ENCODE measurements at regions not wholly inside any gene's neighbourhood (a gene's known extent, or its start where the extent isn't known, plus 50 kb on each side); places are given as distances from the start of the nearest gene placed in this dataset.

- Histone ChIP-seq H3K27ac (ENCODE audit: insufficient read depth, low read depth, low read length) (no peak overlapping the region), H4K20me1 (replicated peaks; ENCODE audit: control insufficient read depth, extremely low read depth, insufficient read depth, low read length) (no peaks in the 10 kb centered on the region), H3K9me1 (replicated peaks; ENCODE audit: control insufficient read depth, extremely low read depth, insufficient read depth, low read length) (no peaks in the 10 kb centered on the region), H3K4me1 (ENCODE audit: control insufficient read depth, extremely low read depth, insufficient read depth, low read length) (no peaks in the 10 kb centered on the region), H3K9me3 (replicated peaks; ENCODE audit: control insufficient read depth, insufficient read depth, low read length) (no peaks in the 10 kb centered on the region), H3K4me3 (replicated peaks in 1 of 3; ENCODE audit: insufficient read depth in 1 of 3, low read depth in 1 of 3, low read length in 3 of 3) (no peak overlapping the region), H3K4me2 (ENCODE audit: insufficient read depth, low read length) (no peak overlapping the region), H2AFZ (ENCODE audit: low read depth, low read length) (no peak overlapping the region), H3K36me3 (ENCODE audit: control insufficient read depth in 2 of 2, extremely low read depth in 1 of 2, insufficient read depth in 2 of 2, low read length in 2 of 2) (no peaks in the 10 kb centered on the region), H3K79me2 (ENCODE audit: control insufficient read depth, insufficient read depth, low read length) (no peaks in the 10 kb centered on the region), H3K27me3 (ENCODE audit: control insufficient read depth in 2 of 2, insufficient read depth in 2 of 2, low read length in 2 of 2) (no peaks in the 10 kb centered on the region), H3K9ac (replicated peaks; ENCODE audit: extremely low read depth, insufficient read depth, low read length) (no peak overlapping the region)
- dilution Hi-C loops (cut with MboI; ENCODE audit: extremely low pct_ligation_motif_present, low sequenced_read_pairs), result no loop called here
- intact Hi-C loops (cut with micrococcal nuclease), result no loop called here
- no peak for FAIRE-seq
- no TSS peak for BruUV-seq (replicated peaks)
- CTCF ChIA-PET, result no interaction called here
- DNase-seq (ENCODE audit: low read depth, low spot score), result no peak
- POLR2A ChIA-PET, result no interaction called here
- TF ChIP-seq FOS (IDR thresholded peaks at IDR 0.05; ENCODE audit: borderline replicate concordance, insufficient read depth, low read length) (no peak), POLR2A (IDR thresholded peaks at IDR 0.05; ENCODE audit: low read depth, low read length) (no peak), MYC (IDR thresholded peaks at IDR 0.05; ENCODE audit: low read depth, low read length) (no peak), POLR2AphosphoS5 (IDR thresholded peaks at IDR 0.05; ENCODE audit: insufficient read depth, low read depth, low read length) (no peak), GATA2 (IDR thresholded peaks at IDR 0.05; ENCODE audit: insufficient read depth, insufficient read length, low read depth, low read length) (no peak), EZH2 (IDR thresholded peaks at IDR 0.05; ENCODE audit: borderline replicate concordance, low read depth, low read length, severe bottlenecking) (no peak), JUN (IDR thresholded peaks at IDR 0.05; ENCODE audit: borderline replicate concordance, insufficient read depth, insufficient read length, low read depth) (no peak)
- TF ChIP-seq, protein P1, sequence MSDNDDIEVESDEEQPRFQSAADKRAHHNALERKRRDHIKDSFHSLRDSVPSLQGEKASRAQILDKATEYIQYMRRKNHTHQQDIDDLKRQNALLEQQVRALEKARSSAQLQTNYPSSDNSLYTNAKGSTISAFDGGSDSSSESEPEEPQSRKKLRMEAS (IDR thresholded peaks at IDR 0.05; ENCODE audit: insufficient read depth, insufficient read length), result no peak
- TF ChIP-seq, protein P2, sequence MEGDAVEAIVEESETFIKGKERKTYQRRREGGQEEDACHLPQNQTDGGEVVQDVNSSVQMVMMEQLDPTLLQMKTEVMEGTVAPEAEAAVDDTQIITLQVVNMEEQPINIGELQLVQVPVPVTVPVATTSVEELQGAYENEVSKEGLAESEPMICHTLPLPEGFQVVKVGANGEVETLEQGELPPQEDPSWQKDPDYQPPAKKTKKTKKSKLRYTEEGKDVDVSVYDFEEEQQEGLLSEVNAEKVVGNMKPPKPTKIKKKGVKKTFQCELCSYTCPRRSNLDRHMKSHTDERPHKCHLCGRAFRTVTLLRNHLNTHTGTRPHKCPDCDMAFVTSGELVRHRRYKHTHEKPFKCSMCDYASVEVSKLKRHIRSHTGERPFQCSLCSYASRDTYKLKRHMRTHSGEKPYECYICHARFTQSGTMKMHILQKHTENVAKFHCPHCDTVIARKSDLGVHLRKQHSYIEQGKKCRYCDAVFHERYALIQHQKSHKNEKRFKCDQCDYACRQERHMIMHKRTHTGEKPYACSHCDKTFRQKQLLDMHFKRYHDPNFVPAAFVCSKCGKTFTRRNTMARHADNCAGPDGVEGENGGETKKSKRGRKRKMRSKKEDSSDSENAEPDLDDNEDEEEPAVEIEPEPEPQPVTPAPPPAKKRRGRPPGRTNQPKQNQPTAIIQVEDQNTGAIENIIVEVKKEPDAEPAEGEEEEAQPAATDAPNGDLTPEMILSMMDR (IDR thresholded peaks at IDR 0.05; ENCODE audit: extremely low read depth in 1 of 2, insufficient read depth in 1 of 2, low read depth in 1 of 2, low read length in 2 of 2), result no peak
Observed at GRCh38 chr21:20551939-20552338, 446.3 kb upstream of the NCAM2 start.

Data from endothelial cell of umbilical vein (primary cell).